ENCODE measurements at regions not wholly inside any gene's neighbourhood (a gene's known extent, or its start where the extent isn't known, plus 50 kb on each side); places are given as distances from the start of the nearest gene placed in this dataset.

DNA sequence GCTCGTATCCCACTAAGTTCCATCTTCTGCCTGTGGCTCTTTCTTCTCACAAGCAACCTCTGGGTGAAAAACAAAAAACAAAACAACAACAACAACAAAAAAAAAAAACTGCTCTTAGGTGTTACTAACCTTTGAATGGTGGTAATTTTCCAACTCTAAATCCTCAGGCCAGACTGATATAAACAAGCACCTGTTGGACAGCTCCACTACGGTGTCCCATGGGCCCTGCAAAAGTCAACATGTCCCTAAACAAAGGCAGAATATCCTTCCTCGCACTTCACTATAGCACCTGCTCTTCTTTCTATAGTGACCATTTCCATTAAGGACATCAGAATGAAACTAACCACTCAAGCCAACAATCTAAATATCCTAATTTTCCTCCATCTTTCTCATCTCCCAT, 54.6 kb upstream of the PARM1 start:
- DNase-seq (ENCODE audit: insufficient read length, low spot score): no peak
- no peak for FAIRE-seq
- TF ChIP-seq, protein P1, sequence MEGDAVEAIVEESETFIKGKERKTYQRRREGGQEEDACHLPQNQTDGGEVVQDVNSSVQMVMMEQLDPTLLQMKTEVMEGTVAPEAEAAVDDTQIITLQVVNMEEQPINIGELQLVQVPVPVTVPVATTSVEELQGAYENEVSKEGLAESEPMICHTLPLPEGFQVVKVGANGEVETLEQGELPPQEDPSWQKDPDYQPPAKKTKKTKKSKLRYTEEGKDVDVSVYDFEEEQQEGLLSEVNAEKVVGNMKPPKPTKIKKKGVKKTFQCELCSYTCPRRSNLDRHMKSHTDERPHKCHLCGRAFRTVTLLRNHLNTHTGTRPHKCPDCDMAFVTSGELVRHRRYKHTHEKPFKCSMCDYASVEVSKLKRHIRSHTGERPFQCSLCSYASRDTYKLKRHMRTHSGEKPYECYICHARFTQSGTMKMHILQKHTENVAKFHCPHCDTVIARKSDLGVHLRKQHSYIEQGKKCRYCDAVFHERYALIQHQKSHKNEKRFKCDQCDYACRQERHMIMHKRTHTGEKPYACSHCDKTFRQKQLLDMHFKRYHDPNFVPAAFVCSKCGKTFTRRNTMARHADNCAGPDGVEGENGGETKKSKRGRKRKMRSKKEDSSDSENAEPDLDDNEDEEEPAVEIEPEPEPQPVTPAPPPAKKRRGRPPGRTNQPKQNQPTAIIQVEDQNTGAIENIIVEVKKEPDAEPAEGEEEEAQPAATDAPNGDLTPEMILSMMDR (IDR thresholded peaks at IDR 0.05; ENCODE audit: insufficient read depth, missing control alignments): no peak

DNA sequence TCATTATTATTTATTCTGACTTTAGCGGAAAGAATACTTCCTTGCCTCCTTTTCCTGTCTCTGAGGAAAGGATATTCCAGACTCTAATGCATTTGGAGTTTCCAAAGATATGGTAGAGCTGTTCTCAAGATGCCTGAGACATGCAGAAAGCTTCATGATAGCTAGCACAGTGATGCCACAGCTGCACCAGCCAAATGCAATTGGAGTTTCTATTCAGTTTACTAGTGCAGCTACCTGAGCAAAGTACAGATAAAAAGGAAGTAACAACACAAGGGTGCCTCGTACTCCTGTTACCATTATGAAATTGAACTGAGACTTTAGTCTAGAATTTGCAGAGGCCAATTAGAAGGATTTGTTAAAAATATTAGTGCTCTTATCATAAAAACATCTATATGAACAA, 57.5 kb upstream of the PARM1 start:
- FAIRE-seq: no peak
- DNase-seq (ENCODE audit: insufficient read length, low spot score): no peak
- TF ChIP-seq, protein P1 (IDR thresholded peaks at IDR 0.05; ENCODE audit: insufficient read depth, missing control alignments): no peak

DNA sequence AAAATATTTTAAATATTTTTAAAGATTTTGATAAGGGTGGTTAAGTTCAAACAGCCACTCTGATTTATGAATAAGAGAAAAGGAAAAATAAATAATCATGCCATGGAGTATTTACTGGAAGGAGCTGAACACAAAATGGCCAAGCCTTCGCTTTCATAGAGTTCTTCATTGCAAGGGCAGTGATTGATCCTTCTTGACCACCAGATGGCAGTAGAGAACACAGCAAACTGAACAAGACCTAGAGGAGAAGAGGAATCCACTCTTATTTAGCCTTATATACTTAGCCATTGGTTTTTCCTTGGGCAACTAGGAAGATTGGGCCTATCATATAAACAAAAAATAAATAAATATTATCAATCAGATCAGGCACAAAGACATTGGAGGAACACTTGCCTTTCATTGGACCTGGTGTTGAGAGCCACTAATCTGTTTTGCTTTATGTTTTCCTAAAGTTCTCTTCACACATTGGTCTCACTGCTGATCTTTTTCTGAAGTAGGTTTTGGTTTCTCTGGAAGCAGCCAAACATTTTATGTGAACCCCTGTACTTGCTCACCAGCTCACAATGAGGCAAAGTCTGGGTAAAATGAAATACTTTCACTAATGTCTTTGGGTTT, 58.1 kb upstream of the PARM1 start:
- FAIRE-seq (peak; percentile 87), DNase-seq (ENCODE audit: insufficient read length, low spot score) (no peak)
- TF ChIP-seq, protein P1 (IDR thresholded peaks at IDR 0.05; ENCODE audit: insufficient read depth, missing control alignments): peak; percentile 87

DNA sequence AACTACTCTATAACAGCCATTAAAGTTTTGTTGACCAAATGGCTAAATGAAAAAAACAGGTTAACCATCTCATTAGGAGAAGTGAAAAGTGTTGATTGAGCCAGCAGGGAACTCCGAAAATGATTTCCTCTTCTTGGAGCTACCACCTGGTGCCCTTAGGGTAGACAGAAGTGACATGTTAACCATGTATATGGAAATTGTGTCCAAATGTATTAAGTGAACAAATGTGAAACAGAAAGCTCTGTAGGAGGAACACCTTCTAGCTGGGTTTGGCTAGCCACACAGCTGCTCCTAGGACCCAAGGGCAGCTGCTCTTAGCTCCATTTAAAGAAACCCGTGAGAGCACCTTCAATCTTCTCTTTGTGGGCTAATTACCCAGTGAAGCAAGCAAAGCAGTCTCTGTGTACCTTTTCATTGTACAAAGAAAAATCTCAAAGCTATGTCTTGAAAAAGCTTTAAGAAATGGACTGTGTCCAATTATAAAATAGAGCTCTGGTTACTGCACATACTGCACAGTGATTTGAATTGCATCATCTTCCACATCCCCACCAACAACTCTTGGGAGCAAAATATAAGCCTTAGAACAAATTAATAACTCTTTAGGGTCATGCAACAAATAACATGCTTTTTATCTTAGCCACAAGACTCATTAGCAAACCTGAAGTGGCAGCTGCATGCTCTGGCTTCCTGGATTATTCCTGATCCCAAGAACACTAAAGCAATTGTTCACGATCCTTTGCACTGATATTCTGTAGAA, 59.2 kb upstream of the PARM1 start:
- DNase-seq (ENCODE audit: insufficient read length, low spot score) (no peak), FAIRE-seq (peak; percentile 63)
- TF ChIP-seq, protein P1 (IDR thresholded peaks at IDR 0.05; ENCODE audit: insufficient read depth, missing control alignments): no peak

DNA sequence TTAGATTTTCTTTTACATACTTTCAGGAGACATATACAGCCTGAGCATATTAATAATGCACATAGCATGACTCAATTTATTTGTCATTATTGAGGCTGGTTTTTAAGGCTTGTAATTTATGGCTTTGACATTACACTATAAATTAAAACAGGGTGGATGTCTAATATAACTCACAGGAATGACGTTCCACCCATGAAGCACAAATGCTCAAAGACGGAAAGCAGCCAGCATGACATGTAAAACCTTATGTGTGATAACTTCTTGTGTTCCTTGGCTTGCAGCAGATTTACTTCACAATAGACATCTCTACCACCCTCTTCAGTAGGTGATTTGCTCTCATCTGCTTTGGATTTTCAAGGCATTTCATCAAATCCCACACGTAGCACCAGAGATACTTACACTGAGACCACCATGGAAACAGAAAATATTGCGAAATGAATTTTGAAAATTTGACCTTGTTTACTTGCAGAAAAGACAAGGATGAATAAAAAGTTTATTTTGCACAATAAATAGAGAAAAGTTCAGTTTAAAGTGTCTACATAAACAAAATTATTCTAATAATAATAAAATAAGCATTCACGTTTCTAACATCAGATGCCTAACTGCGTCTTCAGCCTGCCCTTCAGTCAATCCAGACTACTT, 64.7 kb upstream of the BTC start:
- FAIRE-seq (no peak), DNase-seq (ENCODE audit: insufficient read length, low spot score) (no peak)
- TF ChIP-seq, protein P1 (IDR thresholded peaks at IDR 0.05; ENCODE audit: insufficient read depth, missing control alignments): no peak

DNA sequence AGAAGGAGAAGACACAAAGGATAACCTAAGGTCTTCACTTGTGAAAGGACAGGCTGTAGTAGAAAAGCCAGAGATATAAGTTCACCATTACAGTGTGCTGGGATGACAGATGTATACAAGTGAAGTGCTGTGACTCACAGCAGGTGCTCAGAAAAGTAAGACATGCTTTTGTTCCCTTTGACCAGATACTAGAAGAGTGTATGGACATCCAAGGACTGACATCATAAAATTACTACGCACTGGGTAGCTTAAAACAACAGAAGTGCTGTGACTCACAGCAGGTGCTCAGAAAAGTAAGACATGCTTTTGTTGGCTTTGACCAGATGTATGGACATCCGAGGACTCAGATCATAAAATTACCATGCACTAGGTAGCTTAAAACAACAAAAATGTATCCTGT, 61.6 kb upstream of the BTC start:
- TF ChIP-seq, protein P1 (IDR thresholded peaks at IDR 0.05; ENCODE audit: insufficient read depth, missing control alignments): no peak
- no peak for DNase-seq (ENCODE audit: insufficient read length, low spot score)
- FAIRE-seq: no peak

DNA sequence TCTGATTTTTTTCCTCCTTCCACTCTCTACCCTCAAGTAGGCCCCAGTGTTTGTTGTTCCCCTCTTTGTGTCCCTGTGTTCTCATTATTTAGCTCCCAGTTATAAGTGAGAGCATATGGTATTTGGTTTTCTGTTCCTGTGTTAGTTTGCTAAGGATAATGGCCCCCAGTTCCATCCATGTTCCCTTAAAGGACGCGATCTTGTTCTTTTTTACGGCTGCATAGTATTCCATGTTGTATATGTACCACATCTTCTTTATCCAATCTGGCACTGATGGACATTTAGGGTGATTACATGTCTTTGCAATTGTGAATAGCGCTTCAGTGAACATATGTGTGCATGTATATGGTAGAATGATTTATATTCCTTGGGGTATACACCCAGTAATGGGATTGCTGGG, 54.5 kb upstream of the BTC start:
- no peak for DNase-seq (ENCODE audit: insufficient read length, low spot score)
- FAIRE-seq: no peak
- TF ChIP-seq, protein P1 (IDR thresholded peaks at IDR 0.05; ENCODE audit: insufficient read depth, missing control alignments): no peak
